GM06990 (cell line): ENCODE measurements at regions not wholly inside any gene's neighbourhood (a gene's known extent, or its start where the extent isn't known, plus 50 kb on each side); places are given as distances from the start of the nearest gene placed in this dataset.

Source experiments
- DNase-seq: peaks from one replicate; pipeline ENCODE4 v3.0.0-alpha.2; 2011; ENCODE audit not compliant: insufficient read length; ENCODE audit errors: extremely low read depth
- H3K27me3 ChIP-seq: replicated peaks from 2 replicates; pipeline ENCODE4 v1.6.0; 2011; ENCODE audit warnings: low read length; ENCODE audit not compliant: control insufficient read depth, insufficient read depth
- H3K36me3 ChIP-seq: 2 replicates; pipeline ENCODE4 v1.5.1; 2011; ENCODE audit warnings: low read length; ENCODE audit not compliant: control insufficient read depth, insufficient read depth
- H3K4me3 ChIP-seq: replicated peaks from 2 replicates; pipeline ENCODE4 v1.5.1; 2011; ENCODE audit warnings: low read depth, mild to moderate bottlenecking, control low read depth, low read length
- CTCF ChIP-seq: IDR thresholded peaks from 2 replicates; pipeline ENCODE4 v1.5.1; 2011; ENCODE audit warnings: low read length, control low read depth, mild to moderate bottlenecking, inconsistent platforms; ENCODE audit not compliant: insufficient read depth, poor library complexity, severe bottlenecking

- Histone ChIP-seq H3K4me3 (no peak overlapping the region), H3K36me3 (no peaks in the 10 kb centered on the region), H3K27me3 (no peaks in the 10 kb centered on the region)
- no peak for TF ChIP-seq CTCF
- DNase-seq = no peak
These were observed 138.3 kb downstream of the CRLF2 start for GRCh38 chrX:1074172-1074571.

GRCh38 chrX:1072637-1073377 is 139.6 kb downstream of the CRLF2 start:
- H3K27me3 ChIP-seq = no peaks in the 10 kb centered on the region
- H3K36me3 ChIP-seq = no peaks in the 10 kb centered on the region
- no peak overlapping the region for H3K4me3 ChIP-seq
- TF ChIP-seq CTCF = no peak
- DNase-seq = no peak

- Histone ChIP-seq H3K36me3 (no peaks in the 10 kb centered on the region), H3K27me3 (no peaks in the 10 kb centered on the region), H3K4me3 (no peak overlapping the region)
- no peak for TF ChIP-seq CTCF
- DNase-seq = no peak
These were observed 141.1 kb downstream of the CRLF2 start for GRCh38 chrX:1071351-1071750.

- DNase-seq = no peak
- H3K4me3 ChIP-seq = no peak overlapping the region
- H3K27me3 ChIP-seq = no peaks in the 10 kb centered on the region
- TF ChIP-seq CTCF = no peak
- H3K36me3 ChIP-seq = no peaks in the 10 kb centered on the region
These were observed 150.1 kb downstream of the CRLF2 start for GRCh38 chrX:1062351-1062750.

GRCh38 chrX:1060562-1060960 is 151.9 kb downstream of the CRLF2 start:
- DNase-seq = no peak
- Histone ChIP-seq H3K36me3 (no peaks in the 10 kb centered on the region), H3K27me3 (no peaks in the 10 kb centered on the region), H3K4me3 (no peak overlapping the region)
- no peak for TF ChIP-seq CTCF
